IMR-90 (cell line): ENCODE measurements at regions not wholly inside any gene's neighbourhood (a gene's known extent, or its start where the extent isn't known, plus 50 kb on each side); places are given as distances from the start of the nearest gene placed in this dataset.

Experiments used
- ATAC-seq: fragments of 200-7000 bp; cut with Tn5 transposase; 2 replicates; pipeline ENCODE4 v1.9.1; 2020; ENCODE audit warnings: low read depth, mild to moderate bottlenecking, moderate library complexity
- BruUV-seq: library from RNA; stranded (reverse); fragments of 400-500 nt; replicated peaks from 2 replicates; lab custom pipeline; 2021; lab: Mats Ljungman, UMichigan
- CTCF ChIA-PET: fragments of 300-600 bp; formaldehyde crosslinking; extraction: SDS; loops from one replicate; lab custom pipeline; 2021; ENCODE audit warnings: antibody characterized with exemption; lab: Yijun Ruan, JAX
- POLR2A ChIA-PET: fragments of 300-600 bp; sonication (Branson Sonifier 250); formaldehyde crosslinking; loops from one replicate; lab custom pipeline; 2022; ENCODE audit warnings: antibody characterized with exemption; ENCODE audit not compliant: unreplicated experiment; lab: Charles Lee
- DNase-seq: peaks from one replicate; pipeline ENCODE4 v3.0.0; 2013
- H2AFZ ChIP-seq: replicated peaks from 2 replicates; pipeline ENCODE3; 2013; ENCODE audit warnings: low read length, mild to moderate bottlenecking; ENCODE audit not compliant: poor library complexity
- H2AK5ac ChIP-seq: 2 replicates; pipeline ENCODE4 v1.6.1; 2013; ENCODE audit warnings: low read depth, low read length, inconsistent platforms
- H2AK9ac ChIP-seq: replicated peaks from 2 replicates; pipeline ENCODE3; 2013; ENCODE audit warnings: mild to moderate bottlenecking, low read depth, low read length, moderate library complexity; ENCODE audit not compliant: poor library complexity
- H2BK120ac ChIP-seq: 2 replicates; pipeline ENCODE4 v1.6.1; 2013; ENCODE audit warnings: low read depth, low read length, inconsistent platforms
- H2BK15ac ChIP-seq: 3 replicates; pipeline ENCODE4 v1.6.1; 2013; ENCODE audit warnings: low read depth, low read length, inconsistent platforms
- H2BK20ac ChIP-seq: 2 replicates; pipeline ENCODE4 v1.6.1; 2013; ENCODE audit warnings: low read depth, mild to moderate bottlenecking, inconsistent platforms, low read length, moderate library complexity
- H2BK5ac ChIP-seq: 2 replicates; pipeline ENCODE4 v1.6.1; 2013; ENCODE audit warnings: mild to moderate bottlenecking, low read depth, low read length, inconsistent platforms; ENCODE audit not compliant: poor library complexity, severe bottlenecking
- H3K14ac ChIP-seq: replicated peaks from 2 replicates; pipeline ENCODE4 v1.6.1; 2013; ENCODE audit warnings: low read depth, low read length, inconsistent platforms
- H3K18ac ChIP-seq: 2 replicates; pipeline ENCODE4 v1.6.1; 2013; ENCODE audit warnings: low read depth, low read length, control low read depth
- H3K23ac ChIP-seq: 2 replicates; pipeline ENCODE4 v1.6.1; 2013; ENCODE audit warnings: low read depth, low read length, inconsistent platforms
- H3K27ac ChIP-seq: 2 replicates; pipeline ENCODE4 v1.5.1; 2013; ENCODE audit warnings: mild to moderate bottlenecking, control low read depth, low read length; ENCODE audit not compliant: insufficient read depth
- H3K27me3 ChIP-seq: 2 replicates; pipeline ENCODE4 v1.6.1; 2013; ENCODE audit warnings: low read length; ENCODE audit not compliant: control insufficient read depth, insufficient read depth
- H3K36me3 ChIP-seq: 2 replicates; pipeline ENCODE4 v1.6.1; 2013; ENCODE audit warnings: low read length, mixed read lengths; ENCODE audit not compliant: control insufficient read depth, insufficient read depth
- H3K4ac ChIP-seq: 2 replicates; pipeline ENCODE4 v1.6.1; 2013; ENCODE audit warnings: low read depth, low read length, inconsistent platforms
- H3K4me1 ChIP-seq: 2 replicates; pipeline ENCODE4 v1.6.1; 2013; ENCODE audit warnings: low read length, mixed read lengths; ENCODE audit not compliant: control insufficient read depth, insufficient read depth
- H3K4me2 ChIP-seq: 2 replicates; pipeline ENCODE4 v1.6.1; 2013; ENCODE audit warnings: low read depth, mild to moderate bottlenecking, control low read depth, low read length, moderate library complexity
- H3K4me3 ChIP-seq: 2 replicates; pipeline ENCODE4 v1.5.1; 2013; ENCODE audit warnings: low read depth, mild to moderate bottlenecking, control low read depth, low read length, moderate library complexity; ENCODE audit not compliant: insufficient read depth
- H3K56ac ChIP-seq: 2 replicates; pipeline ENCODE4 v1.6.1; 2013; ENCODE audit warnings: low read length, inconsistent platforms; ENCODE audit not compliant: insufficient read depth; ENCODE audit errors: extremely low read depth
- H3K79me1 ChIP-seq, 2 experiments: 2 replicates each; pipeline ENCODE4 v1.6.1; 2013; ENCODE audit warnings: low read length in 2 of 2, inconsistent platforms in 1 of 2, low read depth in 1 of 2
- H3K9ac ChIP-seq: 2 replicates; pipeline ENCODE4 v1.6.1; 2013; ENCODE audit warnings: low read depth, low read length, control low read depth
- H3K9me1 ChIP-seq: 2 replicates; pipeline ENCODE4 v1.6.1; 2013; ENCODE audit warnings: low read length, inconsistent platforms; ENCODE audit not compliant: insufficient read depth
- H3K9me3 ChIP-seq: 2 replicates; pipeline ENCODE4 v1.6.1; 2013; ENCODE audit warnings: low read length; ENCODE audit not compliant: control insufficient read depth, insufficient read depth
- H4K20me1 ChIP-seq: 2 replicates; pipeline ENCODE4 v1.6.1; 2013; ENCODE audit warnings: low read length, inconsistent platforms; ENCODE audit not compliant: insufficient read depth
- H4K5ac ChIP-seq: 2 replicates; pipeline ENCODE4 v1.6.1; 2013; ENCODE audit warnings: mild to moderate bottlenecking, low read depth, low read length, control low read depth
- H4K8ac ChIP-seq, 2 experiments: 2 replicates each; pipeline ENCODE4 v1.6.1; 2013; ENCODE audit warnings: low read depth in 2 of 2, low read length in 2 of 2, control low read depth in 1 of 2, inconsistent platforms in 1 of 2
- H4K91ac ChIP-seq: 2 replicates; pipeline ENCODE4 v1.6.1; 2013; ENCODE audit warnings: low read depth, low read length, inconsistent platforms; ENCODE audit not compliant: insufficient read depth
- CHD1 ChIP-seq: IDR thresholded peaks from 2 replicates; pipeline ENCODE4 v1.6.1; 2012; ENCODE audit warnings: low read depth, low read length, improper control_type of control experiment
- MAFK ChIP-seq: IDR thresholded peaks from 2 replicates; pipeline ENCODE4 v1.6.1; 2012; ENCODE audit warnings: low read depth, low read length, improper control_type of control experiment
- MAZ ChIP-seq: IDR thresholded peaks from 2 replicates; pipeline ENCODE4 v1.6.1; 2012; ENCODE audit warnings: low read depth, mild to moderate bottlenecking, low read length, improper control_type of control experiment, moderate library complexity, borderline replicate concordance
- MXI1 ChIP-seq: IDR thresholded peaks from 2 replicates; pipeline ENCODE4 v1.6.1; 2012; ENCODE audit warnings: low read depth, mild to moderate bottlenecking, low read length, moderate library complexity, borderline replicate concordance
- RCOR1 ChIP-seq: IDR thresholded peaks from 2 replicates; pipeline ENCODE4 v1.6.1; 2012; ENCODE audit warnings: mild to moderate bottlenecking, low read length, improper control_type of control experiment; ENCODE audit not compliant: insufficient replicate concordance
- WGBS, 2 experiments: methylation state at CpG; one replicate each; pipeline versions ENCODE4 v1.1.5 to v1.1.7; 2013; ENCODE audit warnings: missing lambda C conversion rate in 2 of 2; ENCODE audit not compliant: insufficient read length in 1 of 2; ENCODE audit errors: extremely low coverage in 2 of 2; 5-methylcytosine and 5-hydroxymethylcytosine counted together
- dilution Hi-C: fragments of 300-500 bp; cut with HindIII; formaldehyde crosslinking; loops from one replicate; pipeline ENCODE4 v1.14.3; 2018; ENCODE audit warnings: low sequenced_read_pairs; ENCODE audit not compliant: unreplicated experiment
- in situ Hi-C: fragments of 300-500 bp; cut with MboI; formaldehyde crosslinking; loops from 3 replicates; pipeline ENCODE4 v1.14.3; 2019; ENCODE audit warnings: low sequenced_read_pairs, inconsistent platforms, mixed read lengths
- intact Hi-C: fragments of 100-400 bp; cut with micrococcal nuclease; formaldehyde crosslinking; loops from 2 replicates; pipeline ENCODE4 v1.10.0; 2022
- TF ChIP-seq, protein P1 (sequence below): fragments of 150-350 bp; IDR thresholded peaks from 2 replicates; pipeline ENCODE4 v1.6.1; 2017; ENCODE audit warnings: mild to moderate bottlenecking, antibody characterized with exemption, low read length, low read depth

DNA sequence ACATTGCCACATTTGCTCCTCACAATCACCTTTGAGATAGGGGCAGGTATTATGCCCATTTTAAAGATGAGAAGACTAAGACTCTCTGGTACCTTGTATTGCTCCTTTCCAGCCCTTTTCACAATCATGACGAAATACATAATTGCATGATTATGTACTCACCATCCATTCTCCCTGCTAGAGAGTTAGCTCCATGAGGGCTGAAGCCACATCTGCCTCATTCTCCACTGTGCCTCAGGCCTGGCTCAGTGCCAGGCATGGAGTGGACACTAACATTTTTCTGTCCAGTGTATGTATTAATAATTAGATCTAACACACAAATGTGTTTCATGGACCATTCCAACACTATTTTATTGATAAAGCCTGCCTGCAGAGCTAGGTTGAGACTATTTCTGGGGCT, 191.4 kb downstream of the MINAR1 start:
- Histone ChIP-seq H3K9ac (no peak overlapping the region), H3K56ac (no peak overlapping the region), H3K23ac (no peak overlapping the region), H3K18ac (no peak overlapping the region), H3K36me3 (no peaks in the 10 kb centered on the region), H3K4me1 (no peaks in the 10 kb centered on the region), H3K14ac (no peak overlapping the region), H3K4me2 (no peak overlapping the region), H4K5ac (no peak overlapping the region), H2BK15ac (no peak overlapping the region), H3K9me3 (no peaks in the 10 kb centered on the region), H3K27me3 (peaks cover 17% of the 10 kb centered on the region), H4K20me1 (no peaks in the 10 kb centered on the region), H3K27ac (no peak overlapping the region), H2BK5ac (no peak overlapping the region), H2AK5ac (no peak overlapping the region), H2BK20ac (no peak overlapping the region), H3K4ac (no peak overlapping the region), H4K91ac (no peak overlapping the region), H3K9me1 (no peaks in the 10 kb centered on the region), H4K8ac (no peak overlapping the region), H3K79me1 (no peaks in the 10 kb centered on the region), H2BK120ac (no peak overlapping the region), H2AFZ (no peak overlapping the region), H2AK9ac (no peak overlapping the region), H3K4me3 (no peak overlapping the region)
- intact Hi-C loops (no loop called here), in situ Hi-C loops (no loop called here), dilution Hi-C loops (no loop called here)
- POLR2A ChIA-PET: no interaction called here
- TF ChIP-seq CHD1 (no peak), MXI1 (no peak), MAFK (no peak), RCOR1 (no peak), MAZ (no peak)
- TF ChIP-seq, protein P1, sequence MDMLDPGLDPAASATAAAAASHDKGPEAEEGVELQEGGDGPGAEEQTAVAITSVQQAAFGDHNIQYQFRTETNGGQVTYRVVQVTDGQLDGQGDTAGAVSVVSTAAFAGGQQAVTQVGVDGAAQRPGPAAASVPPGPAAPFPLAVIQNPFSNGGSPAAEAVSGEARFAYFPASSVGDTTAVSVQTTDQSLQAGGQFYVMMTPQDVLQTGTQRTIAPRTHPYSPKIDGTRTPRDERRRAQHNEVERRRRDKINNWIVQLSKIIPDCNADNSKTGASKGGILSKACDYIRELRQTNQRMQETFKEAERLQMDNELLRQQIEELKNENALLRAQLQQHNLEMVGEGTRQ: no peak
- DNase-seq (no peak), ATAC-seq (no peak)
- BruUV-seq: no TSS peak
- CTCF ChIA-PET: no interaction called here
- no CpG with 5 or more reads among the region's 1 CpG for WGBS, 2 experiments
